Suprapubic skin (tissue), 4 donors: ENCODE measurements at regions not wholly inside any gene's neighbourhood (a gene's known extent, or its start where the extent isn't known, plus 50 kb on each side); places are given as distances from the start of the nearest gene placed in this dataset.

ENCODE experiments used
- DNase-seq, 2 donors: peaks; one replicate each; pipeline ENCODE4 v3.0.0-alpha.2; 2019; ENCODE audit warnings: low spot score in 2 of 2
- H3K27ac ChIP-seq: fragments of 200-600 bp; sonication (generic); one replicate; pipeline ENCODE4 v1.5.1; 2019
- H3K27me3 ChIP-seq: fragments of 200-600 bp; sonication (generic); one replicate; pipeline ENCODE4 v1.5.1; 2019
- H3K36me3 ChIP-seq: fragments of 200-600 bp; sonication (generic); one replicate; pipeline ENCODE4 v1.5.1; 2019
- H3K4me1 ChIP-seq: fragments of 200-600 bp; sonication (generic); one replicate; pipeline ENCODE4 v1.5.1; 2019
- H3K4me3 ChIP-seq: fragments of 200-600 bp; sonication (generic); one replicate; pipeline ENCODE4 v1.5.1; 2019; ENCODE audit warnings: mild to moderate bottlenecking
- H3K9me3 ChIP-seq: fragments of 200-600 bp; sonication (generic); one replicate; pipeline ENCODE4 v1.5.1; 2019
- CTCF ChIP-seq, 2 donors: fragments of 200-600 bp in 1 of 2; fragments of 450-650 bp in 1 of 2; sonication (generic) in 1 of 2; IDR thresholded peaks; one replicate each; pipeline ENCODE4 v1.5.1; 2016 to 2019; ENCODE audit warnings: antibody characterized with exemption in 2 of 2, mild to moderate bottlenecking in 1 of 2, moderate library complexity in 1 of 2
- EP300 ChIP-seq: sonication (generic); formaldehyde crosslinking; IDR thresholded peaks from one replicate; pipeline ENCODE4 v1.6.1; 2017; ENCODE audit warnings: antibody characterized with exemption
- POLR2A ChIP-seq, 2 donors: fragments of 450-650 bp; IDR thresholded peaks; one replicate each; pipeline ENCODE4 v1.6.1; 2017; ENCODE audit warnings: antibody characterized with exemption in 2 of 2, mild to moderate bottlenecking in 2 of 2, moderate library complexity in 2 of 2
- POLR2AphosphoS5 ChIP-seq, 3 donors: sonication (generic); formaldehyde crosslinking; IDR thresholded peaks; one replicate each; pipeline ENCODE4 v1.6.1; 2017; ENCODE audit warnings: antibody characterized with exemption in 3 of 3
- WGBS: methylation state at CpG from one replicate; pipeline ENCODE4 v1.1.5; 2018; 5-methylcytosine and 5-hydroxymethylcytosine counted together

DNA sequence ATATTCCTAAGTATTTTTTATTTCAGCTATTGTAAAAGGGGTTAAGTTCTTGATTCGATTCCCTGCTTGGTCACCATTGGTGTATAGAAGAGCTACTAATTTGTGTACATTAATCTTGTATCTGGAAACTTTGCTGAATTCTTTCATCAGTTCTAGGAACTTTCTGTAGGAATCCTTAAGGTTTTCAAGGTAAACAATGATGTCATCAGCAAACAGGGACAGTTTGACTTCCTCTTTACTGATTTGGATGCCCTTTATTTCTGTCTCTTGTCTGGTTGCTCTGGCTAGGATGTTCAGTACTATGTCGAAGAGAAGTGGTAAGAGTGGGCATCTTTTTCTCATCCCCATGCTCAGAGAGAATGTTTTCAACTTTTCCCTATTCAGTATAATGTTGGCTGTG, 252.7 kb downstream of the NR4A2 start:
- TF ChIP-seq EP300, result no peak
- no peak for TF ChIP-seq CTCF (IDR thresholded peaks at IDR 0.05)
- TF ChIP-seq POLR2AphosphoS5 (IDR thresholded peaks at IDR 0.05), result no peak
- no peak for TF ChIP-seq POLR2A (IDR thresholded peaks at IDR 0.05)
- Histone ChIP-seq H3K27ac (no peak overlapping the region), H3K27me3 (no peaks in the 10 kb centered on the region), H3K4me3 (no peak overlapping the region), H3K4me1 (peaks cover 8% of the 10 kb centered on the region), H3K9me3 (no peaks in the 10 kb centered on the region), H3K36me3 (no peaks in the 10 kb centered on the region)
- 94% methylated on average over 2 of the region's 2 CpGs for WGBS
- DNase-seq, result no peak

DNA sequence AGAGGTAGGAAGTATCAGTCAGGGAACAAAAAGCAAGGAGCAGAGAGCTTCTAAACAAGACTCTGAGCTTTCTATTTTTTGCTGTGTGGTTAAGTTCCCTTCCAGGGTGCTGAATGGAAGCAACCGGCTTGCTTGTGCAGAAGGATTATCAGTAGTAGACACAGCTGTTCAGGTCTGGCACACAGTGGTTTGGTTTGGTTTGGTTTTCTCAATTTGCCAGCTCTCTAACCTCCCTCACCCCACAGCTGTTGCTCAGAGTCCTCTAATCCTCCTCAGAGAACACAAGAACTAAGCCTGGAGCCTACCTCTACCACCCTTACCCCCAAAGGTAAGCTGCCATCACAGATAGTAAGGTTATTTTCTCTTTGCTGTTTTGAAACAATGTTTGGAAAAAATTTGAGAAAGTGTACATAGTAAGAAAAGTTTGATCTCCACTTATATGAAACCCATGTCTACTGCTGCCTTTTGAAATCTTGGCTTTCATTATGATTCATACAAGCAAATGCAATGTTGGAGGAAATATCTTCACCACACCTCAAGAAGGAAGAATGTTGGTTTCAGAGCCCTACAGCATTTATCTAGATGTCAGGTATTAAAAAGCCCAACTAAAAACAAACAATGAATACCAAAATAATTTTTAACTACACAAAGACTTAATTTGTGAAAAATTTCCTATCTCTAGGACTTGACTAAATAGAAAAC, 255.3 kb downstream of the NR4A2 start:
- Histone ChIP-seq H3K36me3 (no peaks in the 10 kb centered on the region), H3K9me3 (no peaks in the 10 kb centered on the region), H3K27me3 (no peaks in the 10 kb centered on the region), H3K4me3 (no peak overlapping the region), H3K4me1 (no peaks in the 10 kb centered on the region), H3K27ac (no peak overlapping the region)
- 74% methylated on average over 1 of the region's 1 CpG for WGBS
- no peak for DNase-seq
- TF ChIP-seq POLR2AphosphoS5 (IDR thresholded peaks at IDR 0.05), result no peak
- TF ChIP-seq CTCF (IDR thresholded peaks at IDR 0.05), result no peak
- TF ChIP-seq POLR2A (IDR thresholded peaks at IDR 0.05), result no peak
- no peak for TF ChIP-seq EP300

DNA sequence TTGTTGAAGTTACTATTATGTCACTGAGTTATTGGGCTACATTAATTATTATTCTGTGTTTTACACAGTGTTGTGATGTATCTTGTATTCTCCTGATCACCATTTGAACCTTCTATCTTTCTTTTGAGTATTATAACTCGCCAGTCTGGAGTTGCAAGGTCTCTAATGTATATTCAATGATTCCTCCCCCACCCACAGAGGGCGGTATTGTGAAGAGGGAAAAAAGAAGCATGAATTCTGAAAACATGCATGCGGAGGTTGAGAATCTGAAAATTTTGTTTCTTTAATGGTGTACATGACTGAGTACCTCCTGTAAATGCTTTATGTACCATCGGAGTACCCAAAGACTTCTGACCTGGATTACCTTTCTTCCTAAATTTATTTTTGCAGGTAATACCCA, 266.6 kb downstream of the NR4A2 start:
- TF ChIP-seq POLR2A (IDR thresholded peaks at IDR 0.05) (no peak), POLR2AphosphoS5 (IDR thresholded peaks at IDR 0.05) (no peak), EP300 (no peak), CTCF (IDR thresholded peaks at IDR 0.05) (no peak)
- no peaks in the 10 kb centered on the region for H3K36me3 ChIP-seq
- no peaks in the 10 kb centered on the region for H3K4me1 ChIP-seq
- no peak for DNase-seq
- H3K9me3 ChIP-seq, result no peaks in the 10 kb centered on the region
- 74% methylated on average over 4 of the region's 4 CpGs for WGBS
- no peaks in the 10 kb centered on the region for H3K27me3 ChIP-seq
- H3K4me3 ChIP-seq, result no peak overlapping the region
- H3K27ac ChIP-seq, result no peak overlapping the region

GRCh38 chr2:156064540-156064939, 268.0 kb downstream of the NR4A2 start:
- DNase-seq, result no peak
- no peaks in the 10 kb centered on the region for H3K36me3 ChIP-seq
- H3K27me3 ChIP-seq, result no peaks in the 10 kb centered on the region
- TF ChIP-seq POLR2A (IDR thresholded peaks at IDR 0.05), result no peak
- H3K4me1 ChIP-seq, result no peaks in the 10 kb centered on the region
- H3K4me3 ChIP-seq, result no peak overlapping the region
- WGBS, result 39% methylated on average over 1 of the region's 1 CpG
- H3K9me3 ChIP-seq, result no peaks in the 10 kb centered on the region
- no peak overlapping the region for H3K27ac ChIP-seq

DNA sequence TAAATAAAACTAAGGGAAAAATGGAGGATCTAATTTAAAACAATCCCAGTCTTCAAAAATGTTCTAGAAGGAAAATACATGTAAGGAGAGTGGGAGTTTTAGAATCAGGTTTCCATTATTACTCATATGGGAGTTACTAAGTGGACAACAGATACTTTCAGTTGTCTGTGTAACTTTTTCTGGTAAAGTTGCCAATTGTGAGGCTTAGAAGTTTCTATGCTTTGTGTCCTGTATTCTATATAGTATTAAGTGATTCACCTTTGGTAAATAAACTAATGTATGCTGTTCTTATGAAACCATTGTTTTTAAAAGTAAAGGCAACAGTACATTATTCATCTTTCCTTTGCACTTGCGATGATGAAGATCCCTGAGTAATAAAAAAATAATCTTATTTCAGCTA, 274.9 kb downstream of the NR4A2 start:
- no peaks in the 10 kb centered on the region for H3K27me3 ChIP-seq
- no peak overlapping the region for H3K27ac ChIP-seq
- no peak for DNase-seq
- no peaks in the 10 kb centered on the region for H3K9me3 ChIP-seq
- H3K36me3 ChIP-seq, result no peaks in the 10 kb centered on the region
- no peak for TF ChIP-seq EP300
- no peak for TF ChIP-seq CTCF (IDR thresholded peaks at IDR 0.05)
- TF ChIP-seq POLR2A (IDR thresholded peaks at IDR 0.05), result no peak
- H3K4me3 ChIP-seq, result no peak overlapping the region
- H3K4me1 ChIP-seq, result no peaks in the 10 kb centered on the region
- 93% methylated on average over 1 of the region's 1 CpG for WGBS

DNA sequence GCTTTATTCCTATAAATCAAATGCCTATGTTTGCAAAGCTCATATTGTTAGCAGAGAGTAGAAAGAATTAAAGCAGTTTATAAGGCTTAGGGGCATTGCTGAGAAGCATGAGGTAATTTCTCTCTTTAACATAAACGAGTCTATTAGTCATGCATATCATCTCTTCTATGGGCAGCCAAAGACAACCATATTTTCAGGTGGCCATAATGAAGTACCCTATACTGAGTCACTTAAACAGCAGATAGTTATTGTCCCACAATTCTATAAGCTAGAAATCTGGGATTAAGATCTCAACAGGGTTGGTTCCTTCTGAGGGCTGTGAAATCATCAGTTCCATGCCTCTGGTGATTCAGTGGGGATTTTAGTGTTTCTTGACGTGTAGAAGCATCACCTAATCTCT, 277.5 kb downstream of the NR4A2 start:
- Histone ChIP-seq H3K9me3 (no peaks in the 10 kb centered on the region), H3K27ac (no peak overlapping the region), H3K4me1 (no peaks in the 10 kb centered on the region), H3K27me3 (no peaks in the 10 kb centered on the region), H3K36me3 (no peaks in the 10 kb centered on the region), H3K4me3 (no peak overlapping the region)
- DNase-seq, result no peak
- TF ChIP-seq EP300, result no peak
- TF ChIP-seq CTCF (IDR thresholded peaks at IDR 0.05), result no peak
- no peak for TF ChIP-seq POLR2AphosphoS5 (IDR thresholded peaks at IDR 0.05)
- TF ChIP-seq POLR2A (IDR thresholded peaks at IDR 0.05), result no peak
- 20% methylated on average over 2 of the region's 2 CpGs for WGBS
